Activated naive CD4-positive, alpha-beta T cell treated with anti-CD3 and anti-CD28 coated beads for 36 hours (primary cell): ENCODE measurements at regions not wholly inside any gene's neighbourhood (a gene's known extent, or its start where the extent isn't known, plus 50 kb on each side); places are given as distances from the start of the nearest gene placed in this dataset.

Source experiments
- CTCF ChIA-PET: fragments of 350-600 bp; sonication (Branson Sonifier 250); formaldehyde crosslinking; loops from one replicate; lab custom pipeline; 2021; ENCODE audit warnings: antibody characterized with exemption; lab: Charles Lee
- DNase-seq: peaks from one replicate; pipeline ENCODE4 v3.0.0-alpha.2; 2020
- H3K27ac Mint-ChIP-seq: one replicate; pipeline ENCODE4 v1.8.0; 2021; ENCODE audit warnings: mild to moderate bottlenecking, mixed read lengths
- H3K27me3 Mint-ChIP-seq: one replicate; pipeline ENCODE4 v1.8.0; 2021; ENCODE audit warnings: low read depth, mixed read lengths
- H3K36me3 Mint-ChIP-seq: one replicate; pipeline ENCODE4 v1.8.0; 2021; ENCODE audit warnings: low read depth, mixed read lengths
- H3K4me1 Mint-ChIP-seq: one replicate; pipeline ENCODE4 v1.8.0; 2021; ENCODE audit warnings: low read depth, mixed read lengths
- H3K4me3 Mint-ChIP-seq: one replicate; pipeline ENCODE4 v1.8.0; 2021; ENCODE audit warnings: mild to moderate bottlenecking, moderate library complexity, mixed read lengths
- H3K9me3 Mint-ChIP-seq: one replicate; pipeline ENCODE4 v1.8.0; 2021; ENCODE audit warnings: mixed read lengths
- intact Hi-C: fragments of 100-400 bp; cut with micrococcal nuclease; formaldehyde crosslinking; loops from one replicate; pipeline ENCODE4 v1.15.1; 2023

DNA sequence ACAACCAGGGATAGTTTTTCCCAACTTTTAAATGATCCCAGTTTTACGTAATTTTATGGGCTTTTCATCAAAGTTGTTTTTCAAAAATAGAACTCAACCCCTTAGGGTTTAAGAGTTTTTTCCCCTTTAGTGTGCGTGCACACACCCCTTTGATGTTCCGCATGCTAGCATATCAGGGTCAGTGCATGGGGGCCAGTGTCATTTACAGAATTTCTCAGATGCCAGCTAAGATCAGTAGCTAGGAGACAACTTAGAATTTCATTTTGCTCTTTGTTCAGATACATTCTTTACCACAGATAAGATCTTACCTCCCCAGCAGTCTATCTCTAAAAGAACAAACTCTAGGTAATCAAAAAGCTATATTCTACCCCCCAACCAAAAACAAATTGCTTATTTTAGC lies 238.5 kb upstream of the SASH1 start:
- Mint-ChIP-seq H3K4me1 (no peaks in the 10 kb centered on the region), H3K27me3 (peaks cover 10% of the 10 kb centered on the region), H3K4me3 (no peak overlapping the region), H3K36me3 (no peaks in the 10 kb centered on the region), H3K27ac (no peak overlapping the region), H3K9me3 (no peaks in the 10 kb centered on the region)
- intact Hi-C loops: no loop called here
- no peak for DNase-seq
- CTCF ChIA-PET: interaction anchor here (0.6 kb wide), 1 partner anchor 414 kb away, joined by 8 read pairs; no protein-coding TSS in a partner anchor

DNA sequence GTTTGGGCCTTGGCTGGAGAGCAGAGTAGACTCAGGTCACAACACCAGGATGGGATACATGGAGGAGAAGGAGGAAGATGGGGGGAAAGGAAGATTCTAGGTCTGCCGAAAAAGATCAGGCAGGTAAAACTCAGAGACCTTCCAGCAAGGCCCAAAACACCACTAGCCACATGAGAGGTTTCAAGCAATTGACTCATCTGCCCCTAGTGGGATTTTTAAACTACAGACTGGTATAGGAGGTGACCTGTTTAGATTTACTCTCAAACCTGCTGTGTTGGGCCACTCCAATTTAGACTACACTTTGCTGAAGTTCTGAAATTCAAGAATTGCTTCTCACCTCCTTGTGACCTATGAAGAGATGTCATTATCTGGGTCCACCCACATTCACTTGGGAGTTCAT lies 236.9 kb upstream of the SASH1 start:
- no peaks in the 10 kb centered on the region for H3K4me1 Mint-ChIP-seq
- peaks cover 12% of the 10 kb centered on the region for H3K27me3 Mint-ChIP-seq
- H3K27ac Mint-ChIP-seq: no peak overlapping the region
- no peaks in the 10 kb centered on the region for H3K9me3 Mint-ChIP-seq
- DNase-seq: no peak
- intact Hi-C loops: no loop called here
- H3K4me3 Mint-ChIP-seq: no peak overlapping the region
- CTCF ChIA-PET: no interaction called here
- H3K36me3 Mint-ChIP-seq: no peaks in the 10 kb centered on the region

DNA sequence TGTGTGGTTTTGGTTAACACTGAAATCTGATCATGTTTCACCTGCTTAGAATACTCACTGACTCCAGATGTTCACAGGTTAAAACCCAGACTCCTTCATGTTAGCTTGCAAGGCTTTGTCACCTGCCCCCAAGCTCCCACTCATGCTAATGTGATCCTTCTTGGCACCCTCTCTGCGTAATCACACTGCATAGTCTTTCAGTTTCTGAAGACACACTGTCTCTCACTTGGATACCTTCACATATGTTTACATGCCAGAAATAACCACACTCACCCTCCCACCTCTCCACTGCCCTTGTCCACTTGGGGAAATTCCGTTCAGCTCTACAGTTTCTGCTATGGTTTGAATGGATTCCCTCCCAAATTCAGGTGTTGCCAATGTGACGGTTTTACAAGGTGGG lies 234.7 kb upstream of the SASH1 start:
- intact Hi-C loops: no loop called here
- Mint-ChIP-seq H3K4me3 (no peak overlapping the region), H3K27ac (no peak overlapping the region), H3K27me3 (peaks cover 14% of the 10 kb centered on the region), H3K4me1 (peaks cover 2% of the 10 kb centered on the region), H3K36me3 (no peaks in the 10 kb centered on the region), H3K9me3 (no peaks in the 10 kb centered on the region)
- CTCF ChIA-PET: no interaction called here
- DNase-seq: no peak

DNA sequence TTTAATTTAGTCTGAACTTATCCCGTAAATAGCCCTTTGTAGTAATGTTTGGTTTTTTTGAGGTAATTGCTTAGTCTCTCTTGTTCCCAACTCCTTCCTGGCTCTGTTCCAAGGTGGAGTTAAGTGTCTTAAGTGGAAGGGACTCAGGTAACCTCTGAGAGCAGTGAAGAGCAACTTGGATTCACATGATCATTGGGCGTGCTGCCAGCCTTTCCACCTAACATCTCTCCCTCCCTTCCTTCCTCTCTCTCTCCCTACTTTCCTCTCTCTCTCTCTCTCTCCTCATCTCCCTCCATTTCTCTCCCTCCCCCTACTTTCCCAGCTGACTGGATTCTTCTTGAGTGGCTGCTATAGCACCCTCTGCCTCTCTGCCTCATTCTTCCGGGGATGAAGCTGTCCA lies 232.9 kb upstream of the SASH1 start:
- no peak overlapping the region for H3K27ac Mint-ChIP-seq
- H3K4me1 Mint-ChIP-seq: peaks cover 2% of the 10 kb centered on the region
- no peak for DNase-seq
- intact Hi-C loops: no loop called here
- H3K27me3 Mint-ChIP-seq: peaks cover 14% of the 10 kb centered on the region
- H3K4me3 Mint-ChIP-seq: no peak overlapping the region
- CTCF ChIA-PET: no interaction called here
- no peaks in the 10 kb centered on the region for H3K36me3 Mint-ChIP-seq
- H3K9me3 Mint-ChIP-seq: no peaks in the 10 kb centered on the region

- no peaks in the 10 kb centered on the region for H3K36me3 Mint-ChIP-seq
- H3K4me1 Mint-ChIP-seq: peaks cover 2% of the 10 kb centered on the region
- CTCF ChIA-PET: no interaction called here
- intact Hi-C loops: no loop called here
- no peak for DNase-seq
- no peak overlapping the region for H3K27ac Mint-ChIP-seq
- peaks cover 14% of the 10 kb centered on the region for H3K27me3 Mint-ChIP-seq
- H3K9me3 Mint-ChIP-seq: no peaks in the 10 kb centered on the region
- no peak overlapping the region for H3K4me3 Mint-ChIP-seq
Observed at GRCh38 chr6:148110925-148111324, 231.7 kb upstream of the SASH1 start.

DNA sequence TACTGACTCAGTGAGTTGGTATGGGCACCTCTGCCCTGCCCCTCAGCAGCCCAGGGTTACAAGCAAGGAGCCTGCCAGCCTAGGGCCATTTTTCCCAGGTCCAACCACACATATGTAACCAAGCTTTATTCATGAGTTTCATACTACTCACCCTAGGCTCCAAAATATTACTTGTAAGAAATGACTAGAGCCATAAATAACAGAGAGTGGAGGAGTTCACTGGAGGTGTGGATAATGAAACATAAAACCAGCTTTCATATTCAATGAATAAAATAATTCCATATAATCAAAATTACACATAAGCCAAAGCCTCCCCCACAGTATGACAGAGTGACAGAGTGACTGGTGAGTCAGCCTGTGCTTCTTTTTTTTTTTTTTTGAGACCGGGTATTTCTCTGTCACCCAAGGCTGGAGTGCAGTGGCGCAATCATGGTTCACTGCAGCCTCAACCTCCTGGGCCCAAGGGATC lies 229.8 kb upstream of the SASH1 start:
- Mint-ChIP-seq H3K4me3 (no peak overlapping the region), H3K4me1 (peaks cover 2% of the 10 kb centered on the region), H3K36me3 (no peaks in the 10 kb centered on the region), H3K27ac (no peak overlapping the region), H3K27me3 (peaks cover 10% of the 10 kb centered on the region), H3K9me3 (no peaks in the 10 kb centered on the region)
- intact Hi-C loops: no loop called here
- CTCF ChIA-PET: interaction anchor here (0.7 kb wide), 1 partner anchor 73 kb away, joined by 4 read pairs; no protein-coding TSS in a partner anchor
- DNase-seq: no peak

DNA sequence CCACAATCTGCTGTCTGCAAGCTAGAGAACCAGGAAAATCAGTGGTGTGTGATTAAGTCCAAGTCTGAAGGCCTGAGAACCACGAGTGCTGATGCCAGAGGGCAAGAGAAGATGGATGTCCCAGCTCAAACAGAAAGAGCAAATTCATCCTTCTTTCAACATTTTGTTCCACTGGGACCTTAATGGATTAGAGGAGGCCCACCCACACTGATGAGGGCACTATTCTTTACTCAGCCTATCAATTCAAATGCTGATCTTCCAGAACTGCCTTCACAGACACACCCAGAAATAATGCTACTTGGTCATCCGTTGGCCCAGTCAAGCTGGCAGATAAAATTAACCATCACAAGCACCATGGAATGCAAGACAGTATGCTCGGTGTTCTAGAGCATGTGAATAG lies 226.6 kb upstream of the SASH1 start:
- Mint-ChIP-seq H3K27ac (no peak overlapping the region), H3K4me1 (peaks cover 2% of the 10 kb centered on the region), H3K27me3 (peaks cover 2% of the 10 kb centered on the region), H3K36me3 (no peaks in the 10 kb centered on the region), H3K4me3 (no peak overlapping the region), H3K9me3 (no peaks in the 10 kb centered on the region)
- intact Hi-C loops: no loop called here
- no peak for DNase-seq
- CTCF ChIA-PET: no interaction called here

- intact Hi-C loops: no loop called here
- Mint-ChIP-seq H3K4me1 (no peaks in the 10 kb centered on the region), H3K36me3 (no peaks in the 10 kb centered on the region), H3K4me3 (no peak overlapping the region), H3K27ac (no peak overlapping the region), H3K9me3 (no peaks in the 10 kb centered on the region), H3K27me3 (no peaks in the 10 kb centered on the region)
- DNase-seq: no peak
- CTCF ChIA-PET: interaction anchor here (0.6 to 0.7 kb wide), 2 partner anchors 12 to 734 kb away, joined by 4 read pairs; no protein-coding TSS in a partner anchor
Observed at GRCh38 chr6:148118244-148118643, 224.4 kb upstream of the SASH1 start.

GRCh38 chr6:148128014-148128730 lies 214.5 kb upstream of the SASH1 start:
- Mint-ChIP-seq H3K4me1 (no peaks in the 10 kb centered on the region), H3K27me3 (peaks cover 7% of the 10 kb centered on the region), H3K4me3 (no peak overlapping the region), H3K9me3 (no peaks in the 10 kb centered on the region), H3K27ac (no peak overlapping the region), H3K36me3 (no peaks in the 10 kb centered on the region)
- CTCF ChIA-PET: no interaction called here
- no peak for DNase-seq
- intact Hi-C loops: no loop called here

- H3K9me3 Mint-ChIP-seq: peaks cover 8% of the 10 kb centered on the region
- H3K4me1 Mint-ChIP-seq: no peaks in the 10 kb centered on the region
- H3K27ac Mint-ChIP-seq: no peak overlapping the region
- peaks cover 7% of the 10 kb centered on the region for H3K27me3 Mint-ChIP-seq
- H3K4me3 Mint-ChIP-seq: no peak overlapping the region
- peaks cover 2% of the 10 kb centered on the region for H3K36me3 Mint-ChIP-seq
- intact Hi-C loops: no loop called here
- DNase-seq: no peak
- CTCF ChIA-PET: interaction anchor here (0.6 kb wide), 1 partner anchor 309 kb away, joined by 3 read pairs; no protein-coding TSS in a partner anchor
Observed at GRCh38 chr6:148134592-148134991, 208.0 kb upstream of the SASH1 start.

DNA sequence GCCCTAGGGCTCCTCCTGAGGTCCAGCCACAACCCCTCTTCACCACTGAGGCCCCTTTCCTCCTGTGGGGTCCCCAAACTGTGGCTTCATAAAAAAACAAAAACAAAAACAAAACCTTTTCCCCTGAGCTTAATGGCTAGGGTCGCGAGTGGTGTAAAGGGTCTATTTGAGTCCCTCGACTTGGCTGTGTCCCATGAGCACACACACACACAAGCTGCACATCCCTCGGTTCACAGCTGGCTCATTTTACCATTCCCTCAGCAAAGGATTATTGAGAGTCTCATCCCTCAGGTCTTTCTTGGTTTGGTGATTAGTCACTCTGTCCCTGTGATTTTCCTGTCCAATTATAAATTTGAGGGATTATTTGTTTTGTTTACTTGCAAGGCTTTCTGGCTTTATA lies 206.1 kb upstream of the SASH1 start:
- no peak overlapping the region for H3K27ac Mint-ChIP-seq
- CTCF ChIA-PET: interaction anchor here (0.6 kb wide), 3 partner anchors 29 to 1168 kb away, joined by 3 to 4 read pairs (median 3); no protein-coding TSS in a partner anchor

DNA sequence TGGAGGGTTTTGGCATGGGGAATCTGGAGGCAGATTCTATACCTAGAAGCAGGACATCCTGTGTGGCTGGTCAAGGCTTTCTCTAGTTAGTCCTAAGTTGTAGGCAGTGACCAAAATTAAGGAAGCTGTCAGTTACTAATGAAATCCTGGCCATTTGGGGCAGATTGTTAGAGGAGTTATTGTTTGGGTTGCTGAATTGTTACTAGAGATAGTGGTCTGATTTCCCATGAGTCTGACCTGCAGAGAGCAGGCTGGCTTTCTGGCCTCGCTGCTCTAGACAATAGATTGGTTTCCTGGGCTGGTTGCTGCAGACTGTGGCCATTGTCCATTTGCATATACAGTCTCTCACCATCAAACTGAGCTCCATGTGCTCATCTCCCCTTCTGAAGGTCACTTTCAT lies 205.0 kb upstream of the SASH1 start:
- CTCF ChIA-PET: interaction anchor here (1.1 kb wide), 1 partner anchor 77 kb away, joined by 3 read pairs; no protein-coding TSS in a partner anchor
- intact Hi-C loops: no loop called here

More for the DNA sequence above, 206.1 kb upstream of the SASH1 start:
- Mint-ChIP-seq H3K9me3 (peaks cover 8% of the 10 kb centered on the region), H3K4me1 (no peaks in the 10 kb centered on the region), H3K36me3 (peaks cover 2% of the 10 kb centered on the region), H3K27me3 (no peaks in the 10 kb centered on the region), H3K4me3 (no peak overlapping the region)
- intact Hi-C loops: no loop called here
- DNase-seq: no peak

GRCh38 chr6:148138573-148138972 lies 204.1 kb upstream of the SASH1 start:
- intact Hi-C loops: no loop called here
- Mint-ChIP-seq H3K36me3 (peaks cover 2% of the 10 kb centered on the region), H3K27ac (no peak overlapping the region), H3K27me3 (no peaks in the 10 kb centered on the region), H3K4me3 (no peak overlapping the region), H3K4me1 (no peaks in the 10 kb centered on the region), H3K9me3 (peaks cover 8% of the 10 kb centered on the region)
- CTCF ChIA-PET: interaction anchor here (1.1 kb wide), 1 partner anchor 76 kb away, joined by 3 read pairs; no protein-coding TSS in a partner anchor
- no peak for DNase-seq

More for the DNA sequence above, 205.0 kb upstream of the SASH1 start:
- H3K4me1 Mint-ChIP-seq: no peaks in the 10 kb centered on the region
- no peaks in the 10 kb centered on the region for H3K27me3 Mint-ChIP-seq
- H3K27ac Mint-ChIP-seq: no peak overlapping the region
- H3K36me3 Mint-ChIP-seq: peaks cover 2% of the 10 kb centered on the region
- DNase-seq: no peak
- H3K4me3 Mint-ChIP-seq: no peak overlapping the region
- peaks cover 8% of the 10 kb centered on the region for H3K9me3 Mint-ChIP-seq
